AG04449 (cell line): ENCODE measurements at regions not wholly inside any gene's neighbourhood (a gene's known extent, or its start where the extent isn't known, plus 50 kb on each side); places are given as distances from the start of the nearest gene placed in this dataset.

Experiments
- CTCF ChIA-PET: fragments of 350-600 bp; formaldehyde crosslinking; extraction: SDS; loops from one replicate; lab custom pipeline; 2021; ENCODE audit warnings: antibody characterized with exemption; lab: Yijun Ruan, JAX
- POLR2A ChIA-PET: fragments of 400-600, 350-600 bp; formaldehyde crosslinking; extraction: SDS; loops from one replicate; lab custom pipeline; 2020; ENCODE audit warnings: antibody characterized with exemption, inconsistent platforms; lab: Yijun Ruan, JAX
- DNase-seq: peaks from one replicate; pipeline ENCODE4 v3.0.0-alpha.2; 2010; ENCODE audit warnings: low read depth, low spot score
- H3K4me3 ChIP-seq: 2 replicates; pipeline ENCODE4 v1.5.1; 2011; ENCODE audit warnings: low read depth, mild to moderate bottlenecking, control low read depth, low read length
- CTCF ChIP-seq: IDR thresholded peaks from one replicate; pipeline ENCODE4 v1.5.1; 2011; ENCODE audit warnings: mild to moderate bottlenecking, moderate library complexity, low read length, control low read depth, inconsistent platforms; ENCODE audit not compliant: insufficient read depth; ENCODE audit errors: missing control alignments

DNA sequence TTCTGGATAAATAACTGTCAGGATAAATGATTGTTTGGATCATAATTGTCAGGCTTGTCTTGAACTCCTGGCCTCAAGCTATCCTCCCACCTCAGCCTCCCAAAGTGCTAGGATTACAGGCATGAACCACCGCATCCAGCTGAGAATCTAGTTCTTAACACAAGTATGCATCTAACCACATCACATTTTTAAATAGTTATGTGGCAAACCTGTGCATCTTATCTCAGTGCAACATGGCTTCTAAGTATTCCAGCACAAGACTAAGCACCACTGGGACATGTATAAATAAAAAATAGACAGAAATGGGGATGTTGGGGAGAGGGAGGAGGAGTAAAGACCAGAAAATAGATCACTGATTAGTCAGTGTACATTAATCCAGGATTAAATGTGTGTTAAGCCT is 74.7 kb upstream of the TBL1X start:
- CTCF ChIA-PET = no interaction called here
- no peak overlapping the region for H3K4me3 ChIP-seq
- no peak for DNase-seq
- TF ChIP-seq CTCF = no peak
- POLR2A ChIA-PET = no interaction called here

DNA sequence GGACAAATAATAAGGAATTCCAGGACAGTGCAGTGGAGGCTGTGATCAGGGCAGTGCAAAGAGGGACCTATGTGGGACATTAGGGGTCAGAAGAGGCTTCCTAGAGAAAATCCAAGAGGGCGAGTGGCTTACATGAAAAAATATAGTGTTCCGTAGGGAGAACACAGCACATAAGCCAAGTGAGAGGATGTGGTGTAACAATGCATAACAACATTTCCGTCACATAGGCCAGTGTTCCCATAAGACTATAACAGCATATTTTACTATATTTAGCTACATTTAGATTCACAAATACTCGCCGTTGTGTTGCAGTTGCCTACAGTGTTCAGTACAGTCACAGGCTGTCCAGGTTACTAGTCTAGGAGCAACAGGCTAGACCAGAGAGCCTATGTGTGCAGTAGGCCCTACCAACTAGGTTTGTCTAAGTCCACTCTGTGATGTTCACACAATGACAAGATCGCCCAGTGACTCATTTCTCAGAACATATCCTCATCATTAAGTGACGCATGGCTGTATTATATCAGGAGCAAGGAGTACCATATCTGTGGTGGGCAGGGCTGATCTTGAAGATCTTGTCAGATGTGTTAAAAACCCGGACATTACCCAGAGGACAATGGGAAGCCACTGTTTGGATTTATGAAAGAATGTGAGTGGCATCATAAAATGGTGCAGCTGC is 74.0 kb upstream of the TBL1X start:
- no peak for TF ChIP-seq CTCF
- ChIA-PET CTCF (no interaction called here), POLR2A (no interaction called here)
- no peak overlapping the region for H3K4me3 ChIP-seq
- no peak for DNase-seq

GRCh38 chrX:9392445-9392844 is 72.4 kb upstream of the TBL1X start:
- TF ChIP-seq CTCF = no peak
- CTCF ChIA-PET = no interaction called here
- POLR2A ChIA-PET = no interaction called here
- DNase-seq = no peak
- no peak overlapping the region for H3K4me3 ChIP-seq

DNA sequence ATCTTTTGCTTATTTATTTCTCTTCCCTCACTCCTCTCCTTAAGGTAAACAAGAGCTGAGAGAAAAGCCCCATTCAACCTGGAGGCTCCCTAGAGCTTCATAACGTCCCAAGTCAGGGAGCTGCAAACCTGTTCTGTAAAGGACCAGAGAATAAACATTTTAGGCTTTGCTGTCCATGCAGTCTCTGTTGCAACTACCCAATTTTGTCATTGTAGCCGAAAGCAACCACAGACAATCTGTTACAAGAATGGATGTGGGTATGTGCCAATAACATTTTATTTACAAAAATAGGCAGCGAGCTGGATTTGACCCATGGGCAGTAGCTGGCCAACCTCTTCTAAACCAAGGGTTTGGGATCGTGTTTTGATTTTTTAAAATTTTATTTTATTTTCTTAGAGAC is 71.3 kb upstream of the TBL1X start:
- DNase-seq = no peak
- H3K4me3 ChIP-seq = no peak overlapping the region
- POLR2A ChIA-PET = no interaction called here
- CTCF ChIA-PET = no interaction called here
- no peak for TF ChIP-seq CTCF

- ChIA-PET CTCF (no interaction called here), POLR2A (no interaction called here)
- H3K4me3 ChIP-seq = no peak overlapping the region
- no peak for DNase-seq
- TF ChIP-seq CTCF = no peak
Measured at GRCh38 chrX:9394212-9394611, 70.6 kb upstream of the TBL1X start.

- no peak overlapping the region for H3K4me3 ChIP-seq
- POLR2A ChIA-PET = no interaction called here
- CTCF ChIA-PET = no interaction called here
- no peak for DNase-seq
- TF ChIP-seq CTCF = no peak
Measured at GRCh38 chrX:9396930-9397329, 67.9 kb upstream of the TBL1X start.
